ENCODE measurements at regions not wholly inside any gene's neighbourhood (a gene's known extent, or its start where the extent isn't known, plus 50 kb on each side); places are given as distances from the start of the nearest gene placed in this dataset.

DNA sequence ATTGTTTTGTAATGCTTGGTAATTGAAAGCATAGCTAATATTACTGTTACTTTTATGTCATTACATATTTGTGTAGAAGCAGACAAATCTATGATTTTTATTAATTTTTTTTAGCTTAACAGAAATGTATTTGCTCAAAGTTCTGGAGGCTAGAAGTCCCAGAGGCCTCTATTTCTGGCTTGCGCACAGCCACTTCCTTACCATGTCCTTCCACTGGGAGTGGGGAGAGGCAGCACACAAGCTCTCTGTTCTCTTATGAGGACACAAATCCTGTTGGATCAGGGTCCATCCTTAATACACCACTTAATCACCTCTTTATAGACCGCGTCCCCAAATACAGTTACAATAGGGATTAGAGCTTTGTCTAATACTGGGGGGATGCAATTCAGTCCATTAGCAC, 1061.4 kb downstream of the OTOL1 start:
- no peak for TF ChIP-seq CTCF (IDR thresholded peaks at IDR 0.05)
- no peak for TF ChIP-seq POLR2A (IDR thresholded peaks at IDR 0.05)
- no peak for TF ChIP-seq POLR2AphosphoS5 (IDR thresholded peaks at IDR 0.05; ENCODE audit: insufficient read depth in 1 of 2, low read depth in 1 of 2)
